PC-9 (cell line): ENCODE measurements at regions not wholly inside any gene's neighbourhood (a gene's known extent, or its start where the extent isn't known, plus 50 kb on each side); places are given as distances from the start of the nearest gene placed in this dataset.

Source experiments
- CTCF ChIP-seq: fragments of 200-600 bp; sonication (generic); conservative IDR thresholded peaks from 2 replicates; pipeline ENCODE4 v1.6.1; 2017; ENCODE audit warnings: mixed run types, antibody characterized with exemption, mild to moderate bottlenecking, moderate library complexity
- EZH2 ChIP-seq: fragments of 200-600 bp; sonication (generic); IDR thresholded peaks from 2 replicates; pipeline ENCODE4 v1.8.0; 2017; ENCODE audit warnings: antibody characterized with exemption, low read depth

GRCh38 chr4:8780596-8781368 lies 90.9 kb downstream of the HMX1 start:
- TF ChIP-seq CTCF = no peak
- no peak for TF ChIP-seq EZH2
